ENCODE measurements at regions not wholly inside any gene's neighbourhood (a gene's known extent, or its start where the extent isn't known, plus 50 kb on each side); places are given as distances from the start of the nearest gene placed in this dataset.

DNA sequence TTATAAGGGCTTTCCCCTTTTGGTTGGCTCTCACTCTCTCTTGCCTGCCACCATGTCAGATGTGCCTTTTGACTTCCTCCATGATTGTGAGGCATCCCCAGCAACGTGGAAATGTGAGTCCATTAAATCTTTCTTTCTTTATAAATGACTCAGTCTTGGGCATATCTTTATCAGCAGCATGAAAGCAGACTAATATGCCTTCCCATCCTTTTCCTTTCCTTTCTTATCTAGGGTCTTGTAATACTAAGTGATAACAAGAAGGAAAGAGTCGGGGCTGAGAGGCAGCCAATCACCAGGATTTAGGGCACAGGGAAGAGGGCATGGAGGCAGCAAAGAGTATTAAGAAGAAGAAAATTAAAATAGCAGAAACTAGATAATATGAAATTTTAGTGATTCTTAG lies 62.0 kb upstream of the JCAD start:
- no peak overlapping the region for H3K27ac ChIP-seq (ENCODE audit: poor library complexity, severe bottlenecking)
- TF ChIP-seq, protein P1, sequence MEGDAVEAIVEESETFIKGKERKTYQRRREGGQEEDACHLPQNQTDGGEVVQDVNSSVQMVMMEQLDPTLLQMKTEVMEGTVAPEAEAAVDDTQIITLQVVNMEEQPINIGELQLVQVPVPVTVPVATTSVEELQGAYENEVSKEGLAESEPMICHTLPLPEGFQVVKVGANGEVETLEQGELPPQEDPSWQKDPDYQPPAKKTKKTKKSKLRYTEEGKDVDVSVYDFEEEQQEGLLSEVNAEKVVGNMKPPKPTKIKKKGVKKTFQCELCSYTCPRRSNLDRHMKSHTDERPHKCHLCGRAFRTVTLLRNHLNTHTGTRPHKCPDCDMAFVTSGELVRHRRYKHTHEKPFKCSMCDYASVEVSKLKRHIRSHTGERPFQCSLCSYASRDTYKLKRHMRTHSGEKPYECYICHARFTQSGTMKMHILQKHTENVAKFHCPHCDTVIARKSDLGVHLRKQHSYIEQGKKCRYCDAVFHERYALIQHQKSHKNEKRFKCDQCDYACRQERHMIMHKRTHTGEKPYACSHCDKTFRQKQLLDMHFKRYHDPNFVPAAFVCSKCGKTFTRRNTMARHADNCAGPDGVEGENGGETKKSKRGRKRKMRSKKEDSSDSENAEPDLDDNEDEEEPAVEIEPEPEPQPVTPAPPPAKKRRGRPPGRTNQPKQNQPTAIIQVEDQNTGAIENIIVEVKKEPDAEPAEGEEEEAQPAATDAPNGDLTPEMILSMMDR (IDR thresholded peaks at IDR 0.05; ENCODE audit: poor library complexity, severe bottlenecking) = no peak
- no peak overlapping the region for H3K4me3 ChIP-seq (ENCODE audit: severe bottlenecking)
- no peak for ATAC-seq (ENCODE audit: low read depth)
- H3K36me3 ChIP-seq (ENCODE audit: low read depth) = no peaks in the 10 kb centered on the region
- no peaks in the 10 kb centered on the region for H3K4me1 ChIP-seq (ENCODE audit: insufficient read depth, poor library complexity, severe bottlenecking)
- no peaks in the 10 kb centered on the region for H3K9me3 ChIP-seq (ENCODE audit: severe bottlenecking)
- H3K27me3 ChIP-seq (ENCODE audit: insufficient read depth, poor library complexity, severe bottlenecking) = no peaks in the 10 kb centered on the region
- DNase-seq (ENCODE audit: low spot score) = no peak

DNA sequence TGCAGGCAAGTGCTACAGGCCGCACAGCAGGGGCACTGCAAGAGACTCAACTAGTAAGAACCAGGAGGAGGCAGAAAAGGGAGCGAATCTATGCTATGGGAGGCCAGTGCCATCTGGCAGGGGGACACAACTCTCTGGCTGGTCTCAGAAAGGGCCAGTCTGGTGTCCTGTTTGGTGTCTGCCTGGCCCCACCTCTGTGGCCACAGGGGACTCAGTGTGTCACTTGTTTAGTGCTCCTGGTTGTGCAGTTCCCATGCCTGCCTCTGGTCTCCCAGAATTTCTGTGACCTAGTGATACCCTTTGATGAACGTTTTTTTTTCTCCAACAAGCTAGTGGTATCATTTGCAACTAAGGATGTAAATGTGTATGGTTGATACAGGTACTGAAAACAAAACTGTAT lies 59.2 kb upstream of the JCAD start:
- no peak for ATAC-seq (ENCODE audit: low read depth)
- no peak overlapping the region for H3K27ac ChIP-seq (ENCODE audit: poor library complexity, severe bottlenecking)
- H3K4me3 ChIP-seq (ENCODE audit: severe bottlenecking) = no peak overlapping the region
- no peaks in the 10 kb centered on the region for H3K9me3 ChIP-seq (ENCODE audit: severe bottlenecking)
- TF ChIP-seq, protein P1 (IDR thresholded peaks at IDR 0.05; ENCODE audit: poor library complexity, severe bottlenecking) = no peak
- no peaks in the 10 kb centered on the region for H3K27me3 ChIP-seq (ENCODE audit: insufficient read depth, poor library complexity, severe bottlenecking)
- no peaks in the 10 kb centered on the region for H3K4me1 ChIP-seq (ENCODE audit: insufficient read depth, poor library complexity, severe bottlenecking)
- no peak for DNase-seq (ENCODE audit: low spot score)
- no peaks in the 10 kb centered on the region for H3K36me3 ChIP-seq (ENCODE audit: low read depth)

DNA sequence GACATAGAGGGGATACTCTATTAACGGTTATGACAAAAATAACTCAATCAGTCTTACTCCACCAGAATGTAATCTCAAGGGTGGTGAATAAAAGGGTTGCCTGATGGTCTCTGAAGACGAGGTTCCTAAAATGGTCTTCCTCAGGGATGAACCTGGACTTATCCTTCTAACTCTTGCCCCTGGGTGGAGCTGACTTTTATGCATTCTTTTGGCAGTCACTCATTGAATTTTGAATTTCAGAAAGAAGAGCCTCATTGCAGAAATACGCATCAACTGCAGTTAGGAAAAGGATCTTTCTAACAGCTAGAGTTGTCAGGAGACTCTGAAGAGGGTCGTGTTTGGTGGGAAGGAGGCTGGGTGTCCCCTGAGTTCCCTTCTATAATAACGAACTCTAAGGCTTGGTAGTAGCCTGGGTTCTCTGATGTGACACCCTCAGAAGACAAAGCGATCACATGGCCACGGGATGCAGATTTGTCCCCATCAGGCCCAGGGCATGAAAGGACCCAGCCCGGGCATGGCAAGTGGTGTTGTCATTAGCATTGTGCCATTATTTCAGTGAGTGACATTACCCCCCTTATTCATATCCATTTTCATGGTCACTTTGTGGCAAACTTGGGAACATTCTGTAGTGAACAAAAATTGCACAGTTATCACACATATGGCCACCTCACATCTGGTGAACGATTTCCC lies 58.6 kb upstream of the JCAD start:
- no peaks in the 10 kb centered on the region for H3K4me1 ChIP-seq (ENCODE audit: insufficient read depth, poor library complexity, severe bottlenecking)
- H3K9me3 ChIP-seq (ENCODE audit: severe bottlenecking) = no peaks in the 10 kb centered on the region
- no peaks in the 10 kb centered on the region for H3K27me3 ChIP-seq (ENCODE audit: insufficient read depth, poor library complexity, severe bottlenecking)
- H3K4me3 ChIP-seq (ENCODE audit: severe bottlenecking) = no peak overlapping the region
- TF ChIP-seq, protein P1 (IDR thresholded peaks at IDR 0.05; ENCODE audit: poor library complexity, severe bottlenecking) = no peak
- H3K36me3 ChIP-seq (ENCODE audit: low read depth) = no peaks in the 10 kb centered on the region
- DNase-seq (ENCODE audit: low spot score) (no peak), ATAC-seq (ENCODE audit: low read depth) (no peak)
- H3K27ac ChIP-seq (ENCODE audit: poor library complexity, severe bottlenecking) = no peak overlapping the region

DNA sequence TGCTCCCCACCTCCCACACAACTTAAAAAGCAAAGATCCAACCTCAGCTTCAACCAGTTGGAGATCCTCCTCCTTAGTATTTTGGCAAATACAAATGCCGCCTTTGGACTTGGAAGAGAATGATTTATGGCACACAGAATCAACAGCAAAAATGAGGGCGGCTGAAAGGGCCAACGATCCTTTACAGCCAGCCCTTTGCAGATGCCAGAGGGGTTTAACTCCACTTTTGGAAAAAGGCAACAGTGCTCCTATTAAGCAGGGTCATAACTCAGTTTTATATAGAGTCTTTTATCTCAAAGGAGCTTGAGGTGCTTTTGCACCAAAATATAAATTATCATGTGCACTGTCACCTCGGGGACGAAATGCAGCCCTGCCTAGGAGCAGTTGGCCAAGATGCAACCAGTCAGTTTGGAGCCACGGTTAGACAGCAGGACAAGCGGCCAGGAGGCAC lies 56.7 kb upstream of the JCAD start:
- H3K27me3 ChIP-seq (ENCODE audit: insufficient read depth, poor library complexity, severe bottlenecking) = no peaks in the 10 kb centered on the region
- no peak overlapping the region for H3K27ac ChIP-seq (ENCODE audit: poor library complexity, severe bottlenecking)
- TF ChIP-seq, protein P1 (IDR thresholded peaks at IDR 0.05; ENCODE audit: poor library complexity, severe bottlenecking) = no peak
- H3K4me3 ChIP-seq (ENCODE audit: severe bottlenecking) = no peak overlapping the region
- H3K36me3 ChIP-seq (ENCODE audit: low read depth) = no peaks in the 10 kb centered on the region
- DNase-seq (ENCODE audit: low spot score) = no peak
- no peaks in the 10 kb centered on the region for H3K9me3 ChIP-seq (ENCODE audit: severe bottlenecking)
- no peaks in the 10 kb centered on the region for H3K4me1 ChIP-seq (ENCODE audit: insufficient read depth, poor library complexity, severe bottlenecking)
- ATAC-seq (ENCODE audit: low read depth) = no peak

DNA sequence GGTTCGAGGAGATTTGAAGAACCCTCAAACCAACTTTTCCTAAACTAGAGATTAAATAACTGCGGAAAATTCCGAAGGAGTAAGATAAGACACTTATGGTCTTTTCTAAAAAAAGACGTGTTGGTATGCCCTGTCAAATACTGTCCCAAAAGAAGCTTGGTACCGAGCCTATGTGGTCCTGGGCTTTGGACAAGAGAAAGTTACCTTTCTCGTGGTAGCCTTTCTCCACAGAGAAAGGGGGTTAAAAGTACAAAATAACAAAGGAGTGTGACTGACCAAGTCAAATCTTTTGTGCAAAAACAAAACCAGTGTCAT lies 56.2 kb upstream of the JCAD start:
- no peak overlapping the region for H3K27ac ChIP-seq (ENCODE audit: poor library complexity, severe bottlenecking)
- H3K9me3 ChIP-seq (ENCODE audit: severe bottlenecking) = no peaks in the 10 kb centered on the region
- H3K27me3 ChIP-seq (ENCODE audit: insufficient read depth, poor library complexity, severe bottlenecking) = no peaks in the 10 kb centered on the region
- no peaks in the 10 kb centered on the region for H3K36me3 ChIP-seq (ENCODE audit: low read depth)
- DNase-seq (ENCODE audit: low spot score) (no peak), ATAC-seq (ENCODE audit: low read depth) (no peak)
- no peaks in the 10 kb centered on the region for H3K4me1 ChIP-seq (ENCODE audit: insufficient read depth, poor library complexity, severe bottlenecking)
- no peak overlapping the region for H3K4me3 ChIP-seq (ENCODE audit: severe bottlenecking)
- TF ChIP-seq, protein P1 (IDR thresholded peaks at IDR 0.05; ENCODE audit: poor library complexity, severe bottlenecking) = no peak
